ENCODE measurements at regions not wholly inside any gene's neighbourhood (a gene's known extent, or its start where the extent isn't known, plus 50 kb on each side); places are given as distances from the start of the nearest gene placed in this dataset.

DNA sequence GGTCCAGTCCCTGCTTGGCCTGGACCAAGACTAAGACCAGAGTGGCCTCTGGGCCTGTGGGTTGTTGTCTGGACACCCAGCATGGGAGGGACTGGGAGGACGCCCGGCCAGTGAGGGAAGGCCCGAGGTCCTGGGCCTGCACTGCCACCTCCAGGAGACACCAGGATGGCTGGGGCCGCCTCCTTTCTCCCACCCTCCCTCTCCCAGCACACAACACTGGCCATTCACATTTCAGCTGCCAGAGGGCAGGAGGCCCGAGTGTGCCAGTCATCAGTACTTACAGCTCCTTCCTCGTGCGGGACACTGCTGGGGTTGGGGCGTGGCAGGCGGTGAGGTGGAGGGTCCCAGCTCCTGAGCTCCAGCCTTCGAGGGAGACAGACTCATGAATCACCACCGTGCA lies 133.5 kb downstream of the ASB1 start:
- TF ChIP-seq EZH2 (IDR thresholded peaks at IDR 0.05; ENCODE audit: insufficient read depth, poor library complexity, severe bottlenecking) (no peak), EZH2phosphoT487 (IDR thresholded peaks at IDR 0.05; ENCODE audit: insufficient read depth, low read depth) (no peak)

Data from GM23248 (cell line).